ENCODE measurements at regions not wholly inside any gene's neighbourhood (a gene's known extent, or its start where the extent isn't known, plus 50 kb on each side); places are given as distances from the start of the nearest gene placed in this dataset.
A peak's percentile ranks its signal among the peaks of the same experiment; 100 is the strongest.
"Not testable (repeated sequence)": the region's sequence is repeated elsewhere in the genome, so short reads cannot be mapped to it uniquely, and the experiment has no call there.

DNA sequence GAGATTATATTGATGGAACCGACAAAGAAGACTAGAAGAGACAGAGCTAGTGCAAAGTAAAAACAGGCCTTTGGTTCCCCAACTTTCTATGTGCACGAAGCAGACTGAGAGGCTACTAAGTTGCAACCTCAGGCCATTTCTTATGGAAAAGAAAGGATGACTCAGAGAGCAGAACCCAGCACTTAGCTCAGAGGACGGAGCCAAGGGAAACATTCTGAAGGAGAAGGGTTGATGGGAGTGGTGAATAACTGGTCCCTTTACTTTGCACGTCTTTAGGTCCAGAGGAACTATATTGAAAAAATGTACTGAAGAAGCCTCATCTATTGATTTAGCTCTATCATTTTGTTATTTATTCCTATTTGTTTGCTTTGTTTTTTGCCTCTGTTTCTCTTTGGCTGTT, 182.1 kb downstream of the CPE start:
- Histone ChIP-seq H3K4me1 (no peaks in the 10 kb centered on the region), H3K9me3 (no peaks in the 10 kb centered on the region), H3K36me3 (no peaks in the 10 kb centered on the region), H3K27ac (no peak overlapping the region), H3K4me3 (no peak overlapping the region), H3K27me3 (no peaks in the 10 kb centered on the region)
- in situ Hi-C loops (cut with MboI; ENCODE audit: low pct_ligation_motif_present in 1 of 4, low pct_unique_long_range_greater_than_20kb in 1 of 4, low sequenced_read_pairs in 3 of 4): no loop called here
- no peak for TF ChIP-seq POLR2AphosphoS5 (IDR thresholded peaks at IDR 0.05)
- TF ChIP-seq EP300 (IDR thresholded peaks at IDR 0.05; ENCODE audit: low read depth): no peak
- no peak for TF ChIP-seq POLR2A (IDR thresholded peaks at IDR 0.05)
- TF ChIP-seq CTCF (IDR thresholded peaks at IDR 0.05): no peak
- no peak for DNase-seq
- intact Hi-C loops (cut with DNase I; ENCODE audit: low total_unique reads): no loop called here
- WGBS, 2 donors (ENCODE audit: low coverage in 1 of 2): 86 to 92% methylated on average over 4 of the region's 4 CpGs

- Histone ChIP-seq H3K27me3 (no peaks in the 10 kb centered on the region), H3K36me3 (no peaks in the 10 kb centered on the region), H3K4me3 (no peak overlapping the region), H3K4me1 (no peaks in the 10 kb centered on the region), H3K9me3 (no peaks in the 10 kb centered on the region), H3K27ac (no peak overlapping the region)
- intact Hi-C loops (cut with DNase I; ENCODE audit: low total_unique reads) (no loop called here), in situ Hi-C loops (cut with MboI; ENCODE audit: low pct_ligation_motif_present in 1 of 4, low pct_unique_long_range_greater_than_20kb in 1 of 4, low sequenced_read_pairs in 3 of 4) (no loop called here)
- no peak for TF ChIP-seq POLR2A (IDR thresholded peaks at IDR 0.05)
- TF ChIP-seq POLR2AphosphoS5 (IDR thresholded peaks at IDR 0.05): no peak
- TF ChIP-seq CTCF (IDR thresholded peaks at IDR 0.05): no peak
- TF ChIP-seq EP300 (IDR thresholded peaks at IDR 0.05; ENCODE audit: low read depth): no peak
- no peak for DNase-seq
Observed at GRCh38 chr4:165563851-165564250, 185.0 kb downstream of the CPE start.

DNA sequence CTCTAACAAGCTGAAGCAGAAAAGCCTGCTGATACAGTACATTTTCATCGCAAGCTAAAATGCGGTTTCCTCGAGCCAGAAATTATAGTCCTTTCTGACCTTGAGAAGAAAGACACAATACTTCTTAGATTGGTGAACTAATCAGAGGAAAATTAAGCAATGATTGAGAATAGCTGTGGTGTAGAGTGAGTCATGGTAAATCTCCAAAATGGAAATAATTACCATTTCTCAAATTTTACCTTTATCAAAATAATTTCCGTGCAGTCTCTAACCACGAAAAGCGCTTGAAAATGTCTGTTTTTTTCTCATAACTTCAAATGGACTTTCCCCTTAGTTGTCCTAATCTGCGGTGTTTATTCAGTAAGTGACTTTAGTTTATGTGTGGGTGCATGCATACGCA, 190.2 kb downstream of the CPE start:
- 81 to 88% methylated on average over 5 to 8 of the region's 8 CpGs for WGBS, 2 donors (ENCODE audit: low coverage in 1 of 2)
- no peak for DNase-seq
- no peaks in the 10 kb centered on the region for H3K4me1 ChIP-seq
- H3K27ac ChIP-seq: no peak overlapping the region
- no peak overlapping the region for H3K4me3 ChIP-seq
- intact Hi-C loops (cut with DNase I; ENCODE audit: low total_unique reads): no loop called here
- H3K9me3 ChIP-seq: no peaks in the 10 kb centered on the region
- H3K36me3 ChIP-seq: no peaks in the 10 kb centered on the region
- in situ Hi-C loops (cut with MboI; ENCODE audit: low pct_ligation_motif_present in 1 of 4, low pct_unique_long_range_greater_than_20kb in 1 of 4, low sequenced_read_pairs in 3 of 4): no loop called here
- TF ChIP-seq EP300 (IDR thresholded peaks at IDR 0.05; ENCODE audit: low read depth) (no peak), POLR2A (IDR thresholded peaks at IDR 0.05) (no peak), CTCF (IDR thresholded peaks at IDR 0.05) (no peak), POLR2AphosphoS5 (IDR thresholded peaks at IDR 0.05) (no peak)
- no peaks in the 10 kb centered on the region for H3K27me3 ChIP-seq

GRCh38 chr4:165571476-165571875, 192.7 kb downstream of the CPE start:
- H3K4me1 ChIP-seq; H3K27me3 ChIP-seq; H3K27ac ChIP-seq; DNase-seq; intact Hi-C loops (cut with DNase I; ENCODE audit: low total_unique reads); H3K4me3 ChIP-seq; H3K36me3 ChIP-seq; H3K9me3 ChIP-seq; in situ Hi-C loops (cut with MboI; ENCODE audit: low pct_ligation_motif_present in 1 of 4, low pct_unique_long_range_greater_than_20kb in 1 of 4, low sequenced_read_pairs in 3 of 4): not testable (repeated sequence)
- 92% methylated on average over 1 of the region's 1 CpG; no CpG with 5 or more reads in 1 of the 2 donors for WGBS, 2 donors (ENCODE audit: low coverage in 1 of 2)

DNA sequence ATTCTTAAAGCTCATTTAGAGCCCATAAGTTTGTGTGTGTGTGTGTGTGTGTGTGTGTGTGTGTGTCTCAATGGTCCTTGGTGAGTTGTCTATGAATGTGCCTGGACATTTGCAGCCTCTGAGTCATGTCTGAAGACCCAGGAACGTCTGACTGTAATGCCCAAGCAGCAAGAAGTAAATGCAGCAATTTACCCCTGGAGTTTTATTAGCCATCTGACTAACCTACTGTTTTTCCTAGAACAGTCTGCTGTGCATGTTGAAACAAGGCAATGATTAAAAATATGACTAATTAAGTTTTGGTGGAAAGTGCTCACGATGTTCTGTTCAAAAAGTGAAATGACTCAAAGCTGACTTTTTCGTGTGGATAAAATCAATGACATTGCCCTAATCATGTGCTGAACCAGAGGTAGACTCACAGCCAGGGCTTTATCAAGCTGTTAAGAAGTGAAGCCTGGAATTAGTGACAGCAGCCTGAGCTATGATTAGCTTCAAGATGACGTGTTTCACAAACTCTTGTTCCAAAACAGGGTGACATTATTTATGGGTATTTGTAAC, 201.6 kb downstream of the CPE start:
- Histone ChIP-seq H3K36me3 (no peaks in the 10 kb centered on the region), H3K4me1 (no peaks in the 10 kb centered on the region), H3K4me3 (no peak overlapping the region), H3K9me3 (no peaks in the 10 kb centered on the region), H3K27ac (peak overlapping the region in 1 of 4 donors; percentile 2), H3K27me3 (no peaks in the 10 kb centered on the region)
- intact Hi-C loops (cut with DNase I; ENCODE audit: low total_unique reads) (no loop called here), in situ Hi-C loops (cut with MboI; ENCODE audit: low pct_ligation_motif_present in 1 of 4, low pct_unique_long_range_greater_than_20kb in 1 of 4, low sequenced_read_pairs in 3 of 4) (no loop called here)
- TF ChIP-seq POLR2A (IDR thresholded peaks at IDR 0.05): no peak
- no peak for TF ChIP-seq POLR2AphosphoS5 (IDR thresholded peaks at IDR 0.05)
- TF ChIP-seq EP300 (IDR thresholded peaks at IDR 0.05; ENCODE audit: low read depth): no peak
- TF ChIP-seq CTCF (IDR thresholded peaks at IDR 0.05): no peak
- no peak for DNase-seq
- WGBS, 2 donors (ENCODE audit: low coverage in 1 of 2): 30 to 38% methylated on average over 2 to 4 of the region's 4 CpGs

All from transverse colon (tissue), 4 donors.